ENCODE measurements at regions not wholly inside any gene's neighbourhood (a gene's known extent, or its start where the extent isn't known, plus 50 kb on each side); places are given as distances from the start of the nearest gene placed in this dataset.

DNA sequence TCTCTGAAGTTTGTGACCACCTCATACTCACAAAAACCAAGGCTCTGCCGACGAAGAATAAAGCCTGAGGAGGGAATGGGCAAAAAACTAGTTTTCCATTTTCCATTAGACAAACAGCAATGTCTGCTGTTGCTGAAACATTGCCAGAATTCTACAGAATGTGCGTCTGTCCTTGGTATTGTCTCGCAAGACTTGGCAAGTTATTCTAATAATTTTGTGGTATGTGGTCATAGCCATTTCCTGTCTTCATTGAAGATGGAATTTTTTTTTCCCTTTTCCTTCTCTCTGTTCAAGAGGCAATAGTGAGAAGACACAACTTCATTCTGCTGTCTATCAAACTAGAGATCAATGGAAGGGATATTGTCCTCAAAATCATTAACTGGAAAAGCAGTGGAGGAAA lies 296.1 kb downstream of the RND3 start:
- no peak overlapping the region for H2AFZ ChIP-seq (ENCODE audit: low read depth, low read length)
- no peaks in the 10 kb centered on the region for H3K4me1 ChIP-seq (ENCODE audit: low read length)
- no peaks in the 10 kb centered on the region for H3K79me2 ChIP-seq (ENCODE audit: low read length)
- H3K36me3 ChIP-seq (replicated peaks; ENCODE audit: low read depth, low read length) = no peaks in the 10 kb centered on the region
- H3K9me3 ChIP-seq (ENCODE audit: insufficient read depth, low read length) = no peaks in the 10 kb centered on the region
- H3K27ac ChIP-seq (ENCODE audit: low read length) = no peak overlapping the region
- no peak overlapping the region for H3K9ac ChIP-seq (ENCODE audit: low read length)
- H3K4me3 ChIP-seq (ENCODE audit: low read length) = no peak overlapping the region
- H3K27me3 ChIP-seq (ENCODE audit: low read depth, low read length) = no peaks in the 10 kb centered on the region
- H3K4me2 ChIP-seq (ENCODE audit: low read length) = no peak overlapping the region
- no peaks in the 10 kb centered on the region for H4K20me1 ChIP-seq (ENCODE audit: insufficient read depth, low read length)
- TF ChIP-seq EZH2phosphoT487 (IDR thresholded peaks at IDR 0.05; ENCODE audit: low read depth) = no peak
- TF ChIP-seq, protein P1, sequence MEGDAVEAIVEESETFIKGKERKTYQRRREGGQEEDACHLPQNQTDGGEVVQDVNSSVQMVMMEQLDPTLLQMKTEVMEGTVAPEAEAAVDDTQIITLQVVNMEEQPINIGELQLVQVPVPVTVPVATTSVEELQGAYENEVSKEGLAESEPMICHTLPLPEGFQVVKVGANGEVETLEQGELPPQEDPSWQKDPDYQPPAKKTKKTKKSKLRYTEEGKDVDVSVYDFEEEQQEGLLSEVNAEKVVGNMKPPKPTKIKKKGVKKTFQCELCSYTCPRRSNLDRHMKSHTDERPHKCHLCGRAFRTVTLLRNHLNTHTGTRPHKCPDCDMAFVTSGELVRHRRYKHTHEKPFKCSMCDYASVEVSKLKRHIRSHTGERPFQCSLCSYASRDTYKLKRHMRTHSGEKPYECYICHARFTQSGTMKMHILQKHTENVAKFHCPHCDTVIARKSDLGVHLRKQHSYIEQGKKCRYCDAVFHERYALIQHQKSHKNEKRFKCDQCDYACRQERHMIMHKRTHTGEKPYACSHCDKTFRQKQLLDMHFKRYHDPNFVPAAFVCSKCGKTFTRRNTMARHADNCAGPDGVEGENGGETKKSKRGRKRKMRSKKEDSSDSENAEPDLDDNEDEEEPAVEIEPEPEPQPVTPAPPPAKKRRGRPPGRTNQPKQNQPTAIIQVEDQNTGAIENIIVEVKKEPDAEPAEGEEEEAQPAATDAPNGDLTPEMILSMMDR (IDR thresholded peaks at IDR 0.05; ENCODE audit: low read depth, low read length) = no peak

DNA sequence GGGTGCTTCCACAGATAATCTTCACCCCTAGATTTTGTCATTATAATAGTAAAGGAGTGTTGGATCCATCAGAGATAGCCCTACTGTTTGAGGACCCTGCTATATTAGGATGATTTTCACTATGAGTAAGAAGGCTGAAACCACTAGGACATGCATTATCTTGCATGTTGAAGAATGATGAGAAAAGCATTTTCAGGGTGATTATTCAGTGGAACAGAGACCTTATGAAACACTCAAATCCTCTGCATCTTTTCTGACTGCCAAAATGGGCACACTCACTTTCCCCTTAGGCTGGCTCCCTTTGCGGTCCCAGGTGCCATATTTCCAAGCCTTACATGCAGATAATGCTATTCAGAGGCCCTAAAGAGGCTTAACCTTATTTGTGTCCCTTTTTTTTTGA lies 296.9 kb downstream of the RND3 start:
- Histone ChIP-seq H3K4me3 (ENCODE audit: low read length) (no peak overlapping the region), H3K9me3 (ENCODE audit: insufficient read depth, low read length) (no peaks in the 10 kb centered on the region), H3K79me2 (ENCODE audit: low read length) (no peaks in the 10 kb centered on the region), H3K27ac (ENCODE audit: low read length) (no peak overlapping the region), H4K20me1 (ENCODE audit: insufficient read depth, low read length) (no peaks in the 10 kb centered on the region), H3K27me3 (ENCODE audit: low read depth, low read length) (no peaks in the 10 kb centered on the region), H3K4me1 (ENCODE audit: low read length) (no peaks in the 10 kb centered on the region), H3K9ac (ENCODE audit: low read length) (no peak overlapping the region), H3K4me2 (ENCODE audit: low read length) (no peak overlapping the region), H3K36me3 (replicated peaks; ENCODE audit: low read depth, low read length) (no peaks in the 10 kb centered on the region), H2AFZ (ENCODE audit: low read depth, low read length) (no peak overlapping the region)
- TF ChIP-seq, protein P1 (IDR thresholded peaks at IDR 0.05; ENCODE audit: low read depth, low read length) = no peak
- no peak for TF ChIP-seq EZH2phosphoT487 (IDR thresholded peaks at IDR 0.05; ENCODE audit: low read depth)

DNA sequence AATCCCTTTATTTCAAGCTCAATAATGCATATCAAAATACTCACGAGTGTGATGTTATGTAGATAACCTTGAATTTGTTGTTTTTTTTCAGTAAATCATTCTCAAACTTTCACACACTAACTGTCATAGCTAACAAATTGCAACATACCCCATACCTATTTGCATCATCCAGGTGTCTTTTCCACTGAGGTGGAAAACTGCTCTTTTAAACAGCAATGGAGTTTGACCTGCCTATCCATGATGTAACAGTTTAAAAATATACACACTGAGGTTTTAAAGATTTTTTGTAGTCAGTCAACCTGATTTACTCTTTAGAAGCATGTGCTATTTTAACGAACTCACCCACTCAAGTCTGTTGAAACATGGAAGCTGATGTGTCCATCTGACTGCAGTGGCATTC lies 298.7 kb downstream of the RND3 start:
- no peak overlapping the region for H3K27ac ChIP-seq (ENCODE audit: low read length)
- no peak for TF ChIP-seq EZH2phosphoT487 (IDR thresholded peaks at IDR 0.05; ENCODE audit: low read depth)
- TF ChIP-seq, protein P1 (IDR thresholded peaks at IDR 0.05; ENCODE audit: low read depth, low read length) = no peak

DNA sequence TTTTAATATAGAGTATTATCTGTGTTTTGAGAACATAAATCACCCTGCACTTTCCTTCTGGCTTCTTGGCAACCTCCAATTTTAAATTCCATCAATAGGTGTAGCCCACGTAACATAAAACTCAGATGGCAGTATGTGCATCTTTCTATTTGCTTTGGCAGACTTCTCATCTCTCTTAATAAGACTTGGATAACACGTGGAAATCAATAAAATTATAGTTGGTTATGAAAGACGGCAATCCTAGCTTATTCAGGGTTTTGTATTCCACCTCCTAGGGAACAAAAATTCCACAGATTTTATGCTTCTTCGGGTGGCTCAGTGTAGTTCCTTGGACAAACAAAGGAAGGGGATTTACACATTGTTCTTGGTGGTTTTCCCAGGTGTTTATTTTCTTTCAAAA lies 299.3 kb downstream of the RND3 start:
- Histone ChIP-seq H2AFZ (ENCODE audit: low read depth, low read length) (no peak overlapping the region), H3K27me3 (ENCODE audit: low read depth, low read length) (no peaks in the 10 kb centered on the region), H3K4me3 (ENCODE audit: low read length) (no peak overlapping the region), H3K36me3 (replicated peaks; ENCODE audit: low read depth, low read length) (no peaks in the 10 kb centered on the region), H3K9ac (ENCODE audit: low read length) (no peak overlapping the region), H3K4me2 (ENCODE audit: low read length) (no peak overlapping the region), H4K20me1 (ENCODE audit: insufficient read depth, low read length) (no peaks in the 10 kb centered on the region), H3K4me1 (ENCODE audit: low read length) (no peaks in the 10 kb centered on the region), H3K9me3 (ENCODE audit: insufficient read depth, low read length) (no peaks in the 10 kb centered on the region), H3K79me2 (ENCODE audit: low read length) (no peaks in the 10 kb centered on the region), H3K27ac (ENCODE audit: low read length) (no peak overlapping the region)
- no peak for TF ChIP-seq EZH2phosphoT487 (IDR thresholded peaks at IDR 0.05; ENCODE audit: low read depth)
- TF ChIP-seq, protein P1 (IDR thresholded peaks at IDR 0.05; ENCODE audit: low read depth, low read length) = no peak

More for the DNA sequence above, 298.7 kb downstream of the RND3 start:
- Histone ChIP-seq H3K27me3 (ENCODE audit: low read depth, low read length) (no peaks in the 10 kb centered on the region), H3K79me2 (ENCODE audit: low read length) (no peaks in the 10 kb centered on the region), H3K36me3 (replicated peaks; ENCODE audit: low read depth, low read length) (no peaks in the 10 kb centered on the region), H3K9me3 (ENCODE audit: insufficient read depth, low read length) (no peaks in the 10 kb centered on the region), H3K4me3 (ENCODE audit: low read length) (no peak overlapping the region), H2AFZ (ENCODE audit: low read depth, low read length) (no peak overlapping the region), H3K4me2 (ENCODE audit: low read length) (no peak overlapping the region), H3K9ac (ENCODE audit: low read length) (no peak overlapping the region), H3K4me1 (ENCODE audit: low read length) (no peaks in the 10 kb centered on the region), H4K20me1 (ENCODE audit: insufficient read depth, low read length) (no peaks in the 10 kb centered on the region)
